HG03342 (cell line): ENCODE measurements at regions not wholly inside any gene's neighbourhood (a gene's known extent, or its start where the extent isn't known, plus 50 kb on each side); places are given as distances from the start of the nearest gene placed in this dataset.
"Not testable (repeated sequence)": the region's sequence is repeated elsewhere in the genome, so short reads cannot be mapped to it uniquely, and the experiment has no call there.

ENCODE experiments used
- ATAC-seq: cut with Tn5 transposase; IDR thresholded peaks from one replicate; pipeline ENCODE4 v1.9.1; 2021; ENCODE audit warnings: mild to moderate bottlenecking, moderate library complexity; ENCODE audit not compliant: unreplicated experiment

GRCh38 chr21:5123655-5124054, 5397.7 kb upstream of the TPTE start:
- ATAC-seq: not testable (repeated sequence)

- ATAC-seq: peak; percentile 77
Measured at GRCh38 chr21:5128261-5128660, 5393.1 kb upstream of the TPTE start.

GRCh38 chr21:5133824-5134223, 5387.6 kb upstream of the TPTE start:
- ATAC-seq: not testable (repeated sequence)

GRCh38 chr21:5136406-5136805, 5385.0 kb upstream of the TPTE start:
- ATAC-seq: not testable (repeated sequence)

GRCh38 chr21:5137006-5137405, 5384.4 kb upstream of the TPTE start:
- not testable (repeated sequence) for ATAC-seq

- not testable (repeated sequence) for ATAC-seq
Measured at GRCh38 chr21:5138687-5139086, 5382.7 kb upstream of the TPTE start.

GRCh38 chr21:5139528-5139927, 5381.9 kb upstream of the TPTE start:
- not testable (repeated sequence) for ATAC-seq

- ATAC-seq: not testable (repeated sequence)
Measured at GRCh38 chr21:5143011-5143410, 5378.4 kb upstream of the TPTE start.

- not testable (repeated sequence) for ATAC-seq
Measured at GRCh38 chr21:5144731-5145130, 5376.7 kb upstream of the TPTE start.

GRCh38 chr21:5147685-5148084, 5373.7 kb upstream of the TPTE start:
- ATAC-seq: not testable (repeated sequence)

- not testable (repeated sequence) for ATAC-seq
Measured at GRCh38 chr21:5149222-5149621, 5372.2 kb upstream of the TPTE start.

GRCh38 chr21:5153842-5154640, 5367.3 kb upstream of the TPTE start:
- not testable (repeated sequence) for ATAC-seq

- peak; percentile 96 for ATAC-seq
Measured at GRCh38 chr21:5154641-5154982, 5366.8 kb upstream of the TPTE start.

- not testable (repeated sequence) for ATAC-seq
Measured at GRCh38 chr21:5162693-5163574, 5358.4 kb upstream of the TPTE start.

- not testable (repeated sequence) for ATAC-seq
Measured at GRCh38 chr21:5165829-5166228, 5355.6 kb upstream of the TPTE start.
